ENCODE measurements at regions not wholly inside any gene's neighbourhood (a gene's known extent, or its start where the extent isn't known, plus 50 kb on each side); places are given as distances from the start of the nearest gene placed in this dataset.
A peak's percentile ranks its signal among the peaks of the same experiment; 100 is the strongest.

DNA sequence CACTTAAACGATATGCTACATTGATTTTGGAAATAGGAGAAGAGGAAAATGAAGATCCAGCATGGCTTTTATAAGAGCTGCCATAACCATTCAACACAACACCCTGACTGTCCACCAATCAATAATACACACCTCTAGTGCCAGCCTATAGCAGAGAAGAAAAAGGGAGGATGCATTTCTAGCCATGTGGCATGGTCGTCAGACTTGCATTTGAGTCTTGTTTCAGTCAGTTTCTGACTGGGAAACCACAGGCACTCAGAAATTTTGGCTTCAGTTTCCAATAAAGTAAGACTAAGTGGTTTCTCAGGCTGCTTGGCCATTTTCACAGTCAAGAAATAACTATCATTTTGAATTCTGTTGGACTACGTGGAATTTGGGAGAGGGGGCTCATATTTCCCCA lies 523.5 kb upstream of the LRRC4C start:
- no peak overlapping the region for H3K27ac ChIP-seq (ENCODE audit: insufficient read depth, low read length)
- H3K36me3 ChIP-seq (ENCODE audit: control insufficient read depth, insufficient read depth, low read length) = no peaks in the 10 kb centered on the region
- H4K20me1 ChIP-seq (ENCODE audit: control insufficient read depth, extremely low read depth, insufficient read depth, low read length) = no peaks in the 10 kb centered on the region
- no peaks in the 10 kb centered on the region for H3K79me2 ChIP-seq (ENCODE audit: control insufficient read depth, insufficient read depth, low read length)
- H3K27me3 ChIP-seq (ENCODE audit: control insufficient read depth, insufficient read depth, low read length) = no peaks in the 10 kb centered on the region
- no peak for TF ChIP-seq EZH2 (IDR thresholded peaks at IDR 0.05; ENCODE audit: low read length, missing control alignments)
- TF ChIP-seq, protein P1, sequence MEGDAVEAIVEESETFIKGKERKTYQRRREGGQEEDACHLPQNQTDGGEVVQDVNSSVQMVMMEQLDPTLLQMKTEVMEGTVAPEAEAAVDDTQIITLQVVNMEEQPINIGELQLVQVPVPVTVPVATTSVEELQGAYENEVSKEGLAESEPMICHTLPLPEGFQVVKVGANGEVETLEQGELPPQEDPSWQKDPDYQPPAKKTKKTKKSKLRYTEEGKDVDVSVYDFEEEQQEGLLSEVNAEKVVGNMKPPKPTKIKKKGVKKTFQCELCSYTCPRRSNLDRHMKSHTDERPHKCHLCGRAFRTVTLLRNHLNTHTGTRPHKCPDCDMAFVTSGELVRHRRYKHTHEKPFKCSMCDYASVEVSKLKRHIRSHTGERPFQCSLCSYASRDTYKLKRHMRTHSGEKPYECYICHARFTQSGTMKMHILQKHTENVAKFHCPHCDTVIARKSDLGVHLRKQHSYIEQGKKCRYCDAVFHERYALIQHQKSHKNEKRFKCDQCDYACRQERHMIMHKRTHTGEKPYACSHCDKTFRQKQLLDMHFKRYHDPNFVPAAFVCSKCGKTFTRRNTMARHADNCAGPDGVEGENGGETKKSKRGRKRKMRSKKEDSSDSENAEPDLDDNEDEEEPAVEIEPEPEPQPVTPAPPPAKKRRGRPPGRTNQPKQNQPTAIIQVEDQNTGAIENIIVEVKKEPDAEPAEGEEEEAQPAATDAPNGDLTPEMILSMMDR (conservative IDR thresholded peaks at IDR 0.05 in 1 of 2, IDR thresholded peaks at IDR 0.05 in 1 of 2; ENCODE audit: low read depth in 1 of 2, low read length in 2 of 2) = no peak
- no peak overlapping the region for H3K9ac ChIP-seq (ENCODE audit: insufficient read depth, low read length)
- H3K4me1 ChIP-seq (ENCODE audit: control insufficient read depth, extremely low read depth, insufficient read depth, low read length) = no peaks in the 10 kb centered on the region
- H3K4me2 ChIP-seq (ENCODE audit: extremely low read depth, insufficient read depth, low read length) = no peak overlapping the region
- peak in 1 of 2 donors; percentile 55 for DNase-seq (ENCODE audit: low read depth in 2 of 2)
- H3K9me3 ChIP-seq (ENCODE audit: control insufficient read depth, insufficient read depth, low read depth, low read length) = no peaks in the 10 kb centered on the region
- H3K4me3 ChIP-seq (replicated peaks in 1 of 4; ENCODE audit: control extremely low read depth in 1 of 4, insufficient read depth in 1 of 4, low read depth in 3 of 4, low read length in 4 of 4) = no peak overlapping the region
- H2AFZ ChIP-seq (ENCODE audit: low read length) = no peak overlapping the region

DNA sequence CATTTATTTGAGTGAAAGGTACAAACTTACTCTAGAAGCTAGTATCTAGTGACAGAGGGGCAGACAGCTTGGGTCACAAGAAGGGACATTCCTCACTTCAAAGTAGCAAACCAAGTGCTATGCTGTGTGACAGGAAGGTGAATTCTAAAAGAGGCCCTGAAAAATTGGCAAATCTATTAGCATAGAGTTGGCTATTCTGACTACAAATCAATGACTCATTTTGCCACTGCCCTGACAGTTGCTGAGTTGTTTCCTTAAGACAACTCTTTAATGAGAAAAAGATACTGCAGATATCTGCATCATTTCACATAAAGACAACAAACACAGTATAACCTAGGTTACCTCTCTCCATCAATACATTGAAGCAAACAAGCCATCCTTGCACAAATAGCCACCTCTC lies 524.0 kb upstream of the LRRC4C start:
- H3K4me3 ChIP-seq (replicated peaks in 1 of 4; ENCODE audit: control extremely low read depth in 1 of 4, insufficient read depth in 1 of 4, low read depth in 3 of 4, low read length in 4 of 4) = no peak overlapping the region
- H3K4me1 ChIP-seq (ENCODE audit: control insufficient read depth, extremely low read depth, insufficient read depth, low read length) = no peaks in the 10 kb centered on the region
- H2AFZ ChIP-seq (ENCODE audit: low read length) = no peak overlapping the region
- H3K9ac ChIP-seq (ENCODE audit: insufficient read depth, low read length) = no peak overlapping the region
- no peak overlapping the region for H3K4me2 ChIP-seq (ENCODE audit: extremely low read depth, insufficient read depth, low read length)
- H3K79me2 ChIP-seq (ENCODE audit: control insufficient read depth, insufficient read depth, low read length) = no peaks in the 10 kb centered on the region
- no peaks in the 10 kb centered on the region for H3K36me3 ChIP-seq (ENCODE audit: control insufficient read depth, insufficient read depth, low read length)
- H4K20me1 ChIP-seq (ENCODE audit: control insufficient read depth, extremely low read depth, insufficient read depth, low read length) = no peaks in the 10 kb centered on the region
- no peak overlapping the region for H3K27ac ChIP-seq (ENCODE audit: insufficient read depth, low read length)
- TF ChIP-seq EZH2 (IDR thresholded peaks at IDR 0.05; ENCODE audit: low read length, missing control alignments) = no peak
- H3K27me3 ChIP-seq (ENCODE audit: control insufficient read depth, insufficient read depth, low read length) = no peaks in the 10 kb centered on the region
- H3K9me3 ChIP-seq (ENCODE audit: control insufficient read depth, insufficient read depth, low read depth, low read length) = no peaks in the 10 kb centered on the region
- peak in 1 of 2 donors; percentile 49 for DNase-seq (ENCODE audit: low read depth in 2 of 2)

DNA sequence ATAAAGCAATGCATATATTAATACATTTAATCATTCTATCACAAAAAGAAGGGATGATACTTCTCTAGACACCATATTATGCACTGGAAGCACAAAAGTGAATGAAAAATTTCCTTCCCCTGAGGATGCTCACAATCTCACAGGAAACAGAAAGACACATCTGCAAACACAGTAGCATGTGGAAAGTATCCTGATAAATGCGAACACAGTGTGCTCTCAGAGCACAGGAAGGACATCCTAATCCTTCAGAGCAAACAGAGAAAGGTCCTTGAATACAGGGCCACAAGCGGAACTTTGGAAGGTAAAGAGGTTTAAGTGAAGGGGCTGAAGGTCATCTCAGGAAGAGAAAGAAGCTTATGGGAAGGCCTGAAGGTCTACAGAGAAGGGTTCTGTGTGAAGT lies 524.6 kb upstream of the LRRC4C start:
- no peaks in the 10 kb centered on the region for H3K79me2 ChIP-seq (ENCODE audit: control insufficient read depth, insufficient read depth, low read length)
- H3K4me3 ChIP-seq (replicated peaks in 1 of 4; ENCODE audit: control extremely low read depth in 1 of 4, insufficient read depth in 1 of 4, low read depth in 3 of 4, low read length in 4 of 4) = no peak overlapping the region
- no peaks in the 10 kb centered on the region for H3K4me1 ChIP-seq (ENCODE audit: control insufficient read depth, extremely low read depth, insufficient read depth, low read length)
- H4K20me1 ChIP-seq (ENCODE audit: control insufficient read depth, extremely low read depth, insufficient read depth, low read length) = no peaks in the 10 kb centered on the region
- H3K9ac ChIP-seq (ENCODE audit: insufficient read depth, low read length) = no peak overlapping the region
- H3K27me3 ChIP-seq (ENCODE audit: control insufficient read depth, insufficient read depth, low read length) = no peaks in the 10 kb centered on the region
- TF ChIP-seq, protein P1 (conservative IDR thresholded peaks at IDR 0.05 in 1 of 2, IDR thresholded peaks at IDR 0.05 in 1 of 2; ENCODE audit: low read depth in 1 of 2, low read length in 2 of 2) = no peak
- no peak for TF ChIP-seq EZH2 (IDR thresholded peaks at IDR 0.05; ENCODE audit: low read length, missing control alignments)
- H3K4me2 ChIP-seq (ENCODE audit: extremely low read depth, insufficient read depth, low read length) = no peak overlapping the region
- no peak for DNase-seq (ENCODE audit: low read depth in 2 of 2)
- no peak overlapping the region for H2AFZ ChIP-seq (ENCODE audit: low read length)
- H3K27ac ChIP-seq (ENCODE audit: insufficient read depth, low read length) = no peak overlapping the region
- no peaks in the 10 kb centered on the region for H3K9me3 ChIP-seq (ENCODE audit: control insufficient read depth, insufficient read depth, low read depth, low read length)
- no peaks in the 10 kb centered on the region for H3K36me3 ChIP-seq (ENCODE audit: control insufficient read depth, insufficient read depth, low read length)
